HCT116 (cell line): ENCODE measurements at regions not wholly inside any gene's neighbourhood (a gene's known extent, or its start where the extent isn't known, plus 50 kb on each side); places are given as distances from the start of the nearest gene placed in this dataset.
A peak's percentile ranks its signal among the peaks of the same experiment; 100 is the strongest.

Source experiments
- ATAC-seq: fragments of 200-7000 bp; cut with Tn5 transposase; 2 replicates; pipeline ENCODE4 v1.9.1; 2020; ENCODE audit warnings: mild to moderate bottlenecking, moderate library complexity
- BruUV-seq: library from RNA; stranded (reverse); fragments of 400-500 nt; replicated peaks from 2 replicates; lab custom pipeline; 2021; lab: Mats Ljungman, UMichigan
- CTCF ChIA-PET: fragments of 300-600 bp; sonication (Branson Sonifier 250); formaldehyde crosslinking; loops from one replicate; lab custom pipeline; 2021; ENCODE audit warnings: antibody characterized with exemption; lab: Charles Lee
- POLR2A ChIA-PET: fragments of 300-600, 350-600 bp; sonication (Branson Sonifier 250); formaldehyde crosslinking; loops from one replicate; lab custom pipeline; 2021; ENCODE audit warnings: antibody characterized with exemption; lab: Charles Lee
- RAD21 ChIA-PET, 2 experiments: fragments of 300-600 bp; sonication (Branson Sonifier 250); formaldehyde crosslinking; loops; one replicate each; lab custom pipeline; 2023; ENCODE audit warnings: low total read pairs in 2 of 2; ENCODE audit not compliant: uncharacterized antibody in 2 of 2, unreplicated experiment in 2 of 2, low non-redundant PET in 1 of 2; lab: Charles Lee
- DNase-seq: peaks from one replicate; pipeline ENCODE4 v3.0.0-alpha.2; 2010; ENCODE audit warnings: low read depth, low spot score
- H2AFZ ChIP-seq: fragments of 200-600 bp; shearing (Covaris generic), sonication (generic); 2 replicates; pipeline ENCODE4 v1.6.1; 2017; ENCODE audit warnings: low read depth, mixed run types, mixed read lengths, antibody characterized with exemption, low read length; ENCODE audit not compliant: poor library complexity, severe bottlenecking
- H3K27ac ChIP-seq: 2 replicates; pipeline ENCODE4 v1.5.1; 2012; ENCODE audit warnings: low read depth, low read length
- H3K27me3 ChIP-seq: fragments of 200-600 bp; sonication (generic); 2 replicates; pipeline ENCODE4 v1.6.1; 2016; ENCODE audit warnings: mixed run types, low read length, mixed read lengths; ENCODE audit not compliant: insufficient read depth
- H3K36me3 ChIP-seq, 2 experiments: fragments of 200-500 bp in 1 of 2; fragments of 200-600 bp in 1 of 2; sonication (Bioruptor generic) in 1 of 2; sonication (generic) in 1 of 2; 2 replicates each; pipeline versions ENCODE4 v1.5.1 to v1.6.1; 2014 to 2016; ENCODE audit warnings: low read length in 2 of 2, inconsistent platforms in 1 of 2, mixed read lengths in 1 of 2, mixed run types in 1 of 2; ENCODE audit not compliant: insufficient read depth in 2 of 2, control insufficient read depth in 1 of 2
- H3K4me1 ChIP-seq, 2 experiments: fragments of 200-600 bp in 1 of 2; sonication (generic) in 1 of 2; 2 replicates each; pipeline versions ENCODE4 v1.5.1 to v1.6.1; 2012 to 2017; ENCODE audit warnings: low read length in 2 of 2, inconsistent platforms in 1 of 2, mild to moderate bottlenecking in 1 of 2, mixed read lengths in 1 of 2, mixed run types in 1 of 2, moderate library complexity in 1 of 2; ENCODE audit not compliant: insufficient read depth in 2 of 2, control insufficient read depth in 1 of 2
- H3K4me2 ChIP-seq: fragments of 200-600 bp; sonication (generic); 2 replicates; pipeline ENCODE4 v1.6.1; 2017; ENCODE audit warnings: mixed run types, low read length, mixed read lengths
- H3K4me3 ChIP-seq, 2 experiments: fragments of 200-600 bp in 1 of 2; sonication (generic) in 1 of 2; replicated peaks in 1 of 2; 2 replicates each; pipeline ENCODE4 v1.5.1; 2011 to 2016; ENCODE audit warnings: low read length in 2 of 2, control low read depth in 1 of 2, low read depth in 1 of 2, mild to moderate bottlenecking in 1 of 2, mixed read lengths in 1 of 2, mixed run types in 1 of 2
- H3K79me2 ChIP-seq: fragments of 200-600 bp; sonication (generic); 2 replicates; pipeline ENCODE4 v1.6.1; 2017; ENCODE audit warnings: mild to moderate bottlenecking, mixed run types, low read length, moderate library complexity, mixed read lengths; ENCODE audit not compliant: insufficient read depth
- H3K9ac ChIP-seq: fragments of 200-600 bp; sonication (generic); 2 replicates; pipeline ENCODE4 v1.6.1; 2016; ENCODE audit warnings: low read length, mixed read lengths
- H3K9me2 ChIP-seq: fragments of 200-600 bp; sonication (generic), shearing (Covaris generic); 2 replicates; pipeline ENCODE4 v1.6.1; 2017; ENCODE audit warnings: mixed run types, mild to moderate bottlenecking, moderate library complexity; ENCODE audit not compliant: insufficient read depth
- H3K9me3 ChIP-seq, 2 experiments: fragments of 200-500 bp in 1 of 2; fragments of 200-600 bp in 1 of 2; sonication (Bioruptor generic) in 1 of 2; sonication (generic) in 1 of 2; 2 replicates each; pipeline ENCODE4 v1.6.1; 2014 to 2017; ENCODE audit warnings: low read length in 2 of 2, mixed read lengths in 2 of 2, inconsistent platforms in 1 of 2, low read depth in 1 of 2, mild to moderate bottlenecking in 1 of 2, mixed run types in 1 of 2, moderate library complexity in 1 of 2; ENCODE audit not compliant: control insufficient read depth in 1 of 2, insufficient read depth in 1 of 2
- H4K20me1 ChIP-seq: fragments of 200-600 bp; sonication (generic), shearing (Covaris generic); 2 replicates; pipeline ENCODE4 v1.6.1; 2017; ENCODE audit warnings: mixed run types, mild to moderate bottlenecking, moderate library complexity; ENCODE audit not compliant: insufficient read depth
- CBX3 ChIP-seq: IDR thresholded peaks from 2 replicates; pipeline ENCODE4 v1.6.1; 2012; ENCODE audit warnings: low read depth
- CEBPB ChIP-seq: IDR thresholded peaks from 2 replicates; pipeline ENCODE4 v1.6.1; 2012; ENCODE audit warnings: low read depth
- RAD21 ChIP-seq: IDR thresholded peaks from 2 replicates; pipeline ENCODE4 v1.6.1; 2012; ENCODE audit warnings: low read depth, mild to moderate bottlenecking
- YY1 ChIP-seq: IDR thresholded peaks from 2 replicates; pipeline ENCODE4 v1.6.1; 2011; ENCODE audit warnings: low read length, low read depth, moderate library complexity, mild to moderate bottlenecking; ENCODE audit not compliant: insufficient replicate concordance; ENCODE audit errors: extremely low read depth
- ZNF274 ChIP-seq: fragments of 200-500 bp; sonication (Bioruptor generic); IDR thresholded peaks from 2 replicates; pipeline ENCODE4 v1.6.1; 2014; ENCODE audit warnings: mild to moderate bottlenecking, low read depth, low read length, inconsistent platforms
- intact Hi-C: fragments of 100-400 bp; cut with micrococcal nuclease; formaldehyde crosslinking; loops from 2 replicates; pipeline ENCODE4 v1.10.0; 2022
- TF ChIP-seq, protein P1 (sequence below): IDR thresholded peaks from 2 replicates; pipeline ENCODE4 v1.6.1; 2012
- TF ChIP-seq, protein P2 (sequence below), 3 experiments: fragments of 200-600 bp in 1 of 3; sonication (generic) in 1 of 3; IDR thresholded peaks in 2 of 3; conservative IDR thresholded peaks in 1 of 3; 2 replicates each; pipeline ENCODE4 v1.5.1; 2012 to 2017; ENCODE audit warnings: low read depth in 2 of 3, low read length in 2 of 3, antibody characterized with exemption in 1 of 3, borderline replicate concordance in 1 of 3, control low read depth in 1 of 3, mild to moderate bottlenecking in 1 of 3, mixed read lengths in 1 of 3, mixed run types in 1 of 3, moderate library complexity in 1 of 3; ENCODE audit not compliant: insufficient read depth in 1 of 3

DNA sequence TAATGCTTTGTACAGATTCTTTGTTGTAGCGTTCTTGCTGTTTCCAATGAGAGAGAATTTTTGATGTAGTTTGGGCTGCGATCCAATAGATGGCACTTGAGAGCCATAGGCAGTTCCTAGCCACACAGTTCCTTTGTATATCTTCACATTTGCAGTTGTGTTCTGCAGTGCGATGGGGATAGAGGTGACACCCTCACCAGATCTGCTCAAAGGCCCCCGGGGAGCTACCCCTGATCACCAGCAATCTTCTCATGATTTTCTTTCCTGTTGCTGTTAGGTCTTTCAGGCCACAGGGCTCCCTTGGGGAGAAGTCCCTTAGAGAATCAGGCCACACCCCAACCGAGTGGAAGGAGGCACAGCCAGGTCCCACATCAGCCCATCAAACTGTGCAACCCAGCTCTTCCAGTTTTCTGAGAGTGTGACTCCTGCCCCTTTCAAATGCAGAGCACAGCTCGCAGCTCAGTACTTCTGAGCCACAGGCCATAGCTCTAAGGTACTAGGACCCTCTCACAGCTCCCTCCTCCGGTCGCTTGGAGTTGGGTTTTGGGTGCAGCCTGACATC lies 353.7 kb downstream of the SLCO4C1 start:
- no peaks in the 10 kb centered on the region for H3K9me2 ChIP-seq
- TF ChIP-seq, protein P1, sequence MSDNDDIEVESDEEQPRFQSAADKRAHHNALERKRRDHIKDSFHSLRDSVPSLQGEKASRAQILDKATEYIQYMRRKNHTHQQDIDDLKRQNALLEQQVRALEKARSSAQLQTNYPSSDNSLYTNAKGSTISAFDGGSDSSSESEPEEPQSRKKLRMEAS: no peak
- TF ChIP-seq YY1: no peak
- peak; percentile 75 for TF ChIP-seq RAD21
- TF ChIP-seq CBX3: no peak
- no peak for TF ChIP-seq ZNF274
- TF ChIP-seq, protein P2, sequence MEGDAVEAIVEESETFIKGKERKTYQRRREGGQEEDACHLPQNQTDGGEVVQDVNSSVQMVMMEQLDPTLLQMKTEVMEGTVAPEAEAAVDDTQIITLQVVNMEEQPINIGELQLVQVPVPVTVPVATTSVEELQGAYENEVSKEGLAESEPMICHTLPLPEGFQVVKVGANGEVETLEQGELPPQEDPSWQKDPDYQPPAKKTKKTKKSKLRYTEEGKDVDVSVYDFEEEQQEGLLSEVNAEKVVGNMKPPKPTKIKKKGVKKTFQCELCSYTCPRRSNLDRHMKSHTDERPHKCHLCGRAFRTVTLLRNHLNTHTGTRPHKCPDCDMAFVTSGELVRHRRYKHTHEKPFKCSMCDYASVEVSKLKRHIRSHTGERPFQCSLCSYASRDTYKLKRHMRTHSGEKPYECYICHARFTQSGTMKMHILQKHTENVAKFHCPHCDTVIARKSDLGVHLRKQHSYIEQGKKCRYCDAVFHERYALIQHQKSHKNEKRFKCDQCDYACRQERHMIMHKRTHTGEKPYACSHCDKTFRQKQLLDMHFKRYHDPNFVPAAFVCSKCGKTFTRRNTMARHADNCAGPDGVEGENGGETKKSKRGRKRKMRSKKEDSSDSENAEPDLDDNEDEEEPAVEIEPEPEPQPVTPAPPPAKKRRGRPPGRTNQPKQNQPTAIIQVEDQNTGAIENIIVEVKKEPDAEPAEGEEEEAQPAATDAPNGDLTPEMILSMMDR (IDR thresholded peaks at IDR 0.05 in 2 of 3, conservative IDR thresholded peaks at IDR 0.05 in 1 of 3; ENCODE audit: borderline replicate concordance in 1 of 3, insufficient read depth in 1 of 3, low read depth in 2 of 3, low read length in 2 of 3): peak; percentile 57 to 78 (median 76); a peak in 5 of 6 replicates
- no peak for TF ChIP-seq CEBPB
- H2AFZ ChIP-seq: peak overlapping the region; percentile 75
- no TSS peak for BruUV-seq
- H3K79me2 ChIP-seq: no peaks in the 10 kb centered on the region
- ChIA-PET POLR2A (no interaction called here), CTCF (interaction anchor here (0.7 to 1.6 kb wide), 5 partner anchors 12 to 264 kb away, joined by 3 to 13 read pairs (median 3); no protein-coding TSS in a partner anchor), RAD21 (no interaction called here)
- H3K27ac ChIP-seq: no peak overlapping the region
- H4K20me1 ChIP-seq: no peaks in the 10 kb centered on the region
- peak; percentile 92 for ATAC-seq
- no peaks in the 10 kb centered on the region for H3K9me3 ChIP-seq
- H3K4me2 ChIP-seq: no peak overlapping the region
- H3K9ac ChIP-seq: no peak overlapping the region
- DNase-seq: peak; percentile 27
- no peaks in the 10 kb centered on the region for H3K27me3 ChIP-seq
- no peak overlapping the region for H3K4me3 ChIP-seq
- peaks cover 0 to 5% of the 10 kb centered on the region in 2 experiments; a peak in 2 of 4 replicates for H3K4me1 ChIP-seq
- H3K36me3 ChIP-seq: no peaks in the 10 kb centered on the region
- intact Hi-C loops: loop anchor here (1.0 to 5.0 kb wide), 4 partner anchors 34 to 280 kb away; no protein-coding TSS in a partner anchor
